NCI-H460 (cell line): ENCODE measurements at regions not wholly inside any gene's neighbourhood (a gene's known extent, or its start where the extent isn't known, plus 50 kb on each side); places are given as distances from the start of the nearest gene placed in this dataset.

ENCODE experiments used
- DNase-seq: peaks from one replicate; pipeline ENCODE4 v3.0.0-alpha.2; 2016; ENCODE audit warnings: low read depth; ENCODE audit errors: extremely low read depth

GRCh38 chr12:24425601-24425970 is 476.1 kb upstream of the SOX5 start:
- no peak for DNase-seq

GRCh38 chr12:24424889-24425600 is 475.6 kb upstream of the SOX5 start:
- no peak for DNase-seq

- DNase-seq = no peak
These were observed 474.9 kb upstream of the SOX5 start for GRCh38 chr12:24424376-24424775.

- no peak for DNase-seq
These were observed 474.1 kb upstream of the SOX5 start for GRCh38 chr12:24423611-24424010.

- DNase-seq = no peak
These were observed 472.3 kb upstream of the SOX5 start for GRCh38 chr12:24421759-24422158.

- DNase-seq = no peak
These were observed 468.7 kb upstream of the SOX5 start for GRCh38 chr12:24418157-24418556.

- DNase-seq = no peak
These were observed 467.1 kb upstream of the SOX5 start for GRCh38 chr12:24416423-24417109.

GRCh38 chr12:24415934-24416333 is 466.5 kb upstream of the SOX5 start:
- no peak for DNase-seq

GRCh38 chr12:24414480-24414879 is 465.0 kb upstream of the SOX5 start:
- no peak for DNase-seq

GRCh38 chr12:24411948-24412347 is 462.5 kb upstream of the SOX5 start:
- no peak for DNase-seq

- no peak for DNase-seq
These were observed 460.4 kb upstream of the SOX5 start for GRCh38 chr12:24409868-24410267.

GRCh38 chr12:24408305-24408704 is 458.8 kb upstream of the SOX5 start:
- no peak for DNase-seq

GRCh38 chr12:24407884-24408283 is 458.4 kb upstream of the SOX5 start:
- DNase-seq = no peak

GRCh38 chr12:24404086-24404815 is 454.8 kb upstream of the SOX5 start:
- DNase-seq = no peak

GRCh38 chr12:24400533-24400932 is 451.1 kb upstream of the SOX5 start:
- no peak for DNase-seq

GRCh38 chr12:24398605-24399004 is 449.1 kb upstream of the SOX5 start:
- DNase-seq = no peak

- DNase-seq = no peak
These were observed 446.8 kb upstream of the SOX5 start for GRCh38 chr12:24396224-24396623.

GRCh38 chr12:24394246-24394645 is 444.8 kb upstream of the SOX5 start:
- no peak for DNase-seq

- no peak for DNase-seq
These were observed 443.6 kb upstream of the SOX5 start for GRCh38 chr12:24393071-24393470.

- no peak for DNase-seq
These were observed 439.9 kb upstream of the SOX5 start for GRCh38 chr12:24389394-24389793.

- no peak for DNase-seq
These were observed 437.9 kb upstream of the SOX5 start for GRCh38 chr12:24387381-24387780.

- no peak for DNase-seq
These were observed 437.4 kb upstream of the SOX5 start for GRCh38 chr12:24386836-24387235.
